CD4-positive, alpha-beta T cell treated with Interleukin-21 for 1 hour (primary cell): ENCODE measurements at regions not wholly inside any gene's neighbourhood (a gene's known extent, or its start where the extent isn't known, plus 50 kb on each side); places are given as distances from the start of the nearest gene placed in this dataset.

Experiments used
- DNase-seq: peaks from one replicate; pipeline ENCODE4 v3.0.0-alpha.2; 2020

DNA sequence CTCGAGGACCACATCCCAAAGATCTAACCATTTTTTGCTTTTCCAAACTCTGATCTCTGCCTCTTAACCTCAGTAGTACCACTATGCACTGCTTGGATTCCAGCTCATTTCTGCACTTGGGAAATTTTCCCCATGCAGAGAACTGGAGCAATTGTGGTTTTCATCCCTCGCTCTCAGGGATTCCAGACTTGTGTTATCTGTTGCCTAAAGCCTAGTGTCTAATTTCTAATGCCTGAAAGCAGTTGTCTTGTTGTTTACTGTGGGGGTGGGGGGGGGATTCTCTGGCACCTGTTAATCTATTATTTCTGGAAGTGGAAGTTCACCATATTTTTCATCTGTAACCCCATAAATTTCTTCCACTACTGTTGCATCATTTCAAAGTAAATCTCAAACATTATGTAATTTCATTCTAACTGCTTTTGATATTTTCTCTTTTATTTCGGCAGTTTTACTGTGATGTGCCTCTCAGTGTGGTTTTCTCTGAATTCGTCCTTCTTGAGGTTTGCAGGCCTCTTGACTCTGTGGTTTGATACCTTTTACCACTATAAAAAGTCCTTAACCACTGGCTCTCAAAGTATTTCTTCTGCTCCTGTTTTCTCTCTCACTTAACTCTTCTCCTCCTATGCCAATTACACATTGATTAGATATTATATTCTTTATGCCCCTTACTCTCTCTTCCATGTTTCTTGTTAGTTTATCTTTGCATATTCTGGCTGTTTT, 205.6 kb upstream of the EOLA2 start:
- no peak for DNase-seq

DNA sequence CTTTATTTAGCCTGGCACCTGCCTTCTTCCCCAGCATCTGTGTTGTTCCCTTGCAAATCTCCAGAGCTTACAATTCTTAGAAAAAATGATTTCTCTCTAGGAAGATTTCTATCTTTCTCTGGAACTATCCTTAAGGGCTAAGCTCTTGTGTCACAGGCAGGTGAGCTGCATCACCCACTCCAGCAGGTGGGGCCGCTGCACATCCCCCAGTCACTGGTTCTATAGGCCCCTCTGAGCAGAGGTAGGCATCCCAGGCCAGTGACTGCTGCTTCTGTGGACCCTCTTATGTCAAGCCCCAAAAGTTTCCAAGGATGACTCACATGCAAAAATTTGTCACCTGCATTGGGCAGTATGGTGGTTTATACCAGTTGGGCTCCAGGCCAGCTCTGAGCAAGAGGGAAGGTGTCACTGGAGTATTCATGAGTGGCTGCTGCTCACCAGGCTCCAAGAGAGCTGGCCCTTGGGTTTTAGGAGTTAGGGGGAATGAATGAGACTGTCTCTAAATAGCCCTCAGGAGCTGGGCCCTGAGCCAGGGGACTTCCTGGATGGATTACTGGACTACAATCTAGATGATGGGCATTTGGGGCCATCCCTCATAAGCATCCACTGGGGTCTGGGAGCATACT, 208.1 kb upstream of the EOLA2 start:
- DNase-seq = no peak

GRCh38 chrX:150148749-150149672, 210.7 kb upstream of the EOLA2 start:
- no peak for DNase-seq

DNA sequence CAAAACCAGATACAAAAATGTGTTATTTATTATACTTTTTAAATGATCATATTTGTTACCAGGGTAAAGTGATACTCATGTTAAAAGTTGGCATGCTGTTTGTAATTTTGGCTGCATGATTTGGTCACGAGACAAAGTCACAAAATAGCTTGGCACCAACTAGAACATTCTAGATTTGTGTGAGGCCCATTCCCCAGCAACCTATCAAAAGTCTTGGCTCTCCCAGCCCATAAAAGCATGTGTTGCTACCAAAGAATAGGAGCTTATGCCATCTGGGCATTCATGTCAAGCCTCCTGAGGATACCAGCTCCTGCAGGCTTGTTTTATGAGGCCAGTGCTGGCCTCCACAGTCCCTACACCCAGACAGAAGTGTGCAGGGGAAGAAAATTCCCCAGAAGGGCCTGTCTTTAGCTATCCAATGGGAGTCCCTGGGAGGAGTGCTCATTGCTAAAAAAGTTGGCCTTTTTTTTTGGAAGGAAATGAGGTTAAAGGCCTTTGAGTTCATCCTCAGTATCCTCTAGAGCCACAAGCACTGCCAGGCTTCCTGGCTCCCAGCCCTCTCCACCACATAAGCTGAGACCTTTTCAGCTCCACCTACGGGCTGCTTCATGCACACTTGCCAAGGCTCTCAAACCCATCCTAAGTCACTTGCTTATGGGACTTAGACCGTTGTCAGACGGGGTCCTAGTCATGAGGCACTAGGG, 211.9 kb upstream of the EOLA2 start:
- DNase-seq = no peak

DNA sequence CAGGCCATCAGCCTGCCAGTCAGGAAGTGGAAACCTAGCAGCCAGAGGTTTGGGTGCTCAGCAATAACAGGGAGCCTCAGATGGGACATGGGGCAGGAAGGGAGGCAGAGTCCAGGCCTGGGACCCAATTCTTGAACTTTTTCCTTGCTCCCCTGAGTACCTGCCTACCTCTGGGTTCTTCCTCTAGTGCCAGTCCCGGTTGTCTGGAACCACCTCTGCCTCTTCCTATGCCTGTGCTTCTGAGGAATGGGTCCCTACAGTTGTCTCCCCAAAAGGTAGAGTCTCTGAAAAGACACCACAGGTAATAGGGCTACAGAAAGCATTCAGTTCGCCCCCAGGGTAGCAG, 212.4 kb upstream of the MAMLD1 start:
- DNase-seq = no peak

GRCh38 chrX:150152036-150152435, 211.1 kb upstream of the MAMLD1 start:
- no peak for DNase-seq

DNA sequence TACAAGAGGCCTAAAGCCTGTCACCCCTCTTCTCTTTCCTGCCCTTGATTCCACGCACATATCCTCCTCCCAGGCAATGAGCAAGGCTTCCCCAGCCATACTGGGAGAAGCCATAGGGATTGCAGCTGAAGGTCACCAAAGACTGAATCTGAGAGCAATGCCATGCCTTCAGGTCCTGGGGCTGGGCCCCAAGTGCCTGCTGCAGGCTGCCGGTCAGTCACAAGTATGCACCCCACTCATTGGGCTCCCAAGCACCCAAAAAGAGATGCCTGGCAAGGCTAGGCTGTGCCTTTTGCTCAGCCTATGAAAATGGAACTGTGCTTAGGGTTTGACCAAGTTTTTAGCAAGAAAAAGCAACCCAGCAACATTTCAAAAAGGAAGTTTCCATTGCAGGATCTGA, 210.6 kb upstream of the MAMLD1 start:
- DNase-seq = no peak

- DNase-seq = no peak
These were observed 207.6 kb upstream of the MAMLD1 start for GRCh38 chrX:150155436-150156035.

DNA sequence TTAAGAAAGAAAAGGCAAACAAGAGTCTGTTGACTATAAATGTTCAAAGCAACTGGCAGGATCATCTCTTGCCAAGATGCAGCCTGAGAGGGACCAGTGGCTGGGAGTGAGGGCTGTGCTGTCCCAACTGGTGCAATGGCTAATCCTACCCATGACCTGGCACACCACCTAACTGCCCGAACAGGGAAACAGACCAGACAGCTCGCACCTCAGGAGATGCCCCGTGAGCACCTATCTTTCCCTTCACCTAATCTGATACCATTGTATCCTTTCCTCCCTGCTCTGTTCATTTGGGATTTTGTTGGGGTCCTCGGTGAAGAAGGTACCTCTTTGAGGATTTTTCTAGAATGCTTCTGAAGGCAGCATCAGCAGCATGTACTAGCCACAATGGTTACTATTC, 206.5 kb upstream of the MAMLD1 start:
- DNase-seq = no peak

DNA sequence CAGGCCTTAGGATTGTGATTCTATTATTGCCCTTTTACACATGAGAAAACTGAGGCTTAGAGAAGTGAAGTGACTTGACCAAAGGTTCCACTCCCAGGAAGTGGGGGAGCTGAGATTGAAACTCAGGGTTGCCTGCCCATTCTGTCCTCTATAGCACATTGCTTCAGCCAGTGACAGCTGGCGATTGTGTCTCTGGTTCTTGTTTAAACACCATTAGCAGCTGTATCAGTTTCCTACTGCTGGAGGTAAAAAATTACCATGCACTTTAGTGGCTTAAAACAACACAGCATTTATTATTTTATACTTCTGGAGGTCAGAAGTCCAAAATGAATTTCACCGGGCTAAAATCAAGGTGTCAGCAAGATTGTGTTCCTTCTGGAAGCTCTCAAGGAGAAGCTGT, 205.8 kb upstream of the MAMLD1 start:
- DNase-seq = no peak

GRCh38 chrX:150158554-150159332, 204.4 kb upstream of the MAMLD1 start:
- DNase-seq = no peak

DNA sequence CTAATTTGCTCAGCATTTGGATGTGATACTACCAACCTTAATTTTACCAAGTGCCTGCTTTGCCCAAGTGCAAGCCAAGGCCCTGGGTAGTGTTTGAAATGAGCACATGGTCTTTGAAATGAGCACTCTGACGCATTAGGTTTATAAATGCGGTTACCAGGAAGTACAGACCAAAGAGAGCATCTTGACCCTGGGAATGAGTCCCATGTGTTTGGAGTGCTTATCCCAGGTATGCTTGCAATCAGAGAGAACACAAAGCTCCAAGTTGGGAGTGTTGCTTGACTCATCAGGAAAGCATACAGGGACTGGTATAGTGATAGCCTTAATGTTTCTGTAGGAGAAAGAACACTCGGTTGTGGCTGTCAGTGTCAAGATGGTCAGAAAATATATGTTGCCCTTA, 203.6 kb upstream of the MAMLD1 start:
- no peak for DNase-seq

DNA sequence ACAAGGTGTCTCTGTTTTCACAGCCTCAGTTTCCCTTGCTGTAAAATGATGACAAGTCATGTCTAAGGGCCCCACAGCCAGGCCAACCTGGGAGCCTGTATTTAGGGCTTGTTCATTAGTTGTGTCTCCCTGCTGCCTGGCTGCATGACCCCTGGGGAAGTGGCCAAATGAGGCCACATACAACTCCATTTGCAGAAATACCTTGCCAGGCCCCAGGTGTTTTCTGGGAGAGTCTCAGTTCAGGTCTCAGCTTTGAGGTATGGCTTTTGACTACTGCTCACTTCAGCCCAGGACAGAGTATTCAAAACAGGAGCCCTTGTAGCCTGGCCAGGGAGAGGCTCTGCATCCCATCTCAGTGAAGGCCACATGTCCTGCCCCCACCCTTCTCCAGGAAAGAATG, 202.5 kb upstream of the MAMLD1 start:
- DNase-seq = no peak

DNA sequence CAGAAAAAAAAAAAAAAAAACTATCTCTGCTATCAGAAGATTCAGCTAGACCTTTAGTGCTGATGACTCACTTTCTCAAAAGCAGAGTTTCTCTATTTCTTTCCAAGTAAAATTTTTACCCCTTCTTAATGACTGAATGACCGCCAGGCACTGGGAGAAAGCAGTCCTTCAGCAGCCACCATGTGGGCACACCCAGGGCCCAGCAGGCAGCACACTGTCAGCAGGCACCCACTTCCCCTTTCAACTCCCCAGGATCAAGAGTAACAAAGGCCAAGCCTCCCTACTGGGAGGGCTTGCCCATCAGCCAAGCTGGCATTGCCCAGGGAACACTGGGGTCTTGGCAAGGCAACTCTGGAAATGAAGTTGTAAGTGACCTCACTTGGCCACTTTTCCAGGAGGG, 201.9 kb upstream of the MAMLD1 start:
- no peak for DNase-seq

DNA sequence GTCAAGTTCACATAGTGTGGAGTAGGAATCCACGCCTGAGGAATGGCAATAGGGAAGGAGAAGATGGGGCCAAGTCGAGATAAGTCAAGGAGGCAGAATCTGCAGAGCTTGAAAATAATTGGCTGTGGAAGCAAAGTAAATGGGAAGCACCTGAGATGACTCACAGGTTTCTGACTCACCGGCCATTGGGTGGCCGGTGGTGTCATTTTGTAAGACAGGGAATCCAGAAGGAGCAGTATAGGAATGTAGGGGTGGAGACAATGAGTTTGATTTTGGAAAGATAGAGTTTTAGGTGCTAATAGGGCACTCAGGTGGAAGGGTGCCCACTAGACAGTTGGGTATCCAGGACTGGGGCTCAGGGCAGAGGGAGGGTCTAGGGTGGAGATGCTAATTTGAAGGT, 201.0 kb upstream of the MAMLD1 start:
- no peak for DNase-seq

- no peak for DNase-seq
These were observed 199.7 kb upstream of the MAMLD1 start for GRCh38 chrX:150163221-150163930.

- DNase-seq = no peak
These were observed 199.0 kb upstream of the MAMLD1 start for GRCh38 chrX:150163956-150164726.

GRCh38 chrX:150164971-150165600, 198.0 kb upstream of the MAMLD1 start:
- no peak for DNase-seq

GRCh38 chrX:150165776-150166610, 197.1 kb upstream of the MAMLD1 start:
- no peak for DNase-seq
